ENCODE measurements at regions not wholly inside any gene's neighbourhood (a gene's known extent, or its start where the extent isn't known, plus 50 kb on each side); places are given as distances from the start of the nearest gene placed in this dataset.

DNA sequence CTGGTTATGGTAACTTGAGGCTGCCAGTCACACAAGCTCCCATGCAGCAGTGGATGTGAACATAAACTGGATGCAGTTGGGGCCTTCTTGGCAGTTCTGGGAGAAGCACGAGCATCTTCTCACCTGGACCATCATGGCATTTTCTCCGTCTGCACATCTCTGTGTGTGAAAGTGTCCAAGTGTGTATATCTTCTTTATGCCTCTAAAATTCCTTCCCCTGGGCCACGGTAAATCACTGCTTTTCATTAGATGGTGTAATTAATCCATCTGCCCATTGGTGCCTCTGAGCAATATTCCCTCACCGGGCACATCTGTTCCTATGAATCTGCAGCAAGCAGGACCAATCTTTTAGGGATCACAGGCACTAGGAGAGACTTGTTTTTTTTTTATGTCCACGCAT, 138.0 kb downstream of the MAP3K7 start:
- CTCF ChIA-PET, result no interaction called here
- Mint-ChIP-seq H3K27me3 (no peaks in the 10 kb centered on the region), H3K27ac (no peak overlapping the region), H3K4me3 (no peak overlapping the region), H3K36me3 (peaks cover 21% of the 10 kb centered on the region), H3K9me3 (ENCODE audit: low read depth) (peaks cover 3% of the 10 kb centered on the region), H3K4me1 (peaks cover 20% of the 10 kb centered on the region)
- ATAC-seq (no peak), DNase-seq (no peak)

GRCh38 chr6:90446164-90446563, 140.7 kb downstream of the MAP3K7 start:
- no peaks in the 10 kb centered on the region for H3K27me3 Mint-ChIP-seq
- no peak for ATAC-seq
- peaks cover 20% of the 10 kb centered on the region for H3K4me1 Mint-ChIP-seq
- CTCF ChIA-PET, result no interaction called here
- no peak overlapping the region for H3K27ac Mint-ChIP-seq
- H3K9me3 Mint-ChIP-seq (ENCODE audit: low read depth), result no peaks in the 10 kb centered on the region
- no peak for DNase-seq
- H3K4me3 Mint-ChIP-seq, result no peak overlapping the region
- H3K36me3 Mint-ChIP-seq, result peaks cover 16% of the 10 kb centered on the region

- CTCF ChIA-PET, result no interaction called here
- Mint-ChIP-seq H3K36me3 (peaks cover 13% of the 10 kb centered on the region), H3K9me3 (ENCODE audit: low read depth) (no peaks in the 10 kb centered on the region), H3K4me3 (no peak overlapping the region), H3K27me3 (no peaks in the 10 kb centered on the region), H3K4me1 (peaks cover 20% of the 10 kb centered on the region), H3K27ac (no peak overlapping the region)
- ATAC-seq (no peak), DNase-seq (no peak)
Measured at GRCh38 chr6:90445533-90446108, 141.3 kb downstream of the MAP3K7 start.

DNA sequence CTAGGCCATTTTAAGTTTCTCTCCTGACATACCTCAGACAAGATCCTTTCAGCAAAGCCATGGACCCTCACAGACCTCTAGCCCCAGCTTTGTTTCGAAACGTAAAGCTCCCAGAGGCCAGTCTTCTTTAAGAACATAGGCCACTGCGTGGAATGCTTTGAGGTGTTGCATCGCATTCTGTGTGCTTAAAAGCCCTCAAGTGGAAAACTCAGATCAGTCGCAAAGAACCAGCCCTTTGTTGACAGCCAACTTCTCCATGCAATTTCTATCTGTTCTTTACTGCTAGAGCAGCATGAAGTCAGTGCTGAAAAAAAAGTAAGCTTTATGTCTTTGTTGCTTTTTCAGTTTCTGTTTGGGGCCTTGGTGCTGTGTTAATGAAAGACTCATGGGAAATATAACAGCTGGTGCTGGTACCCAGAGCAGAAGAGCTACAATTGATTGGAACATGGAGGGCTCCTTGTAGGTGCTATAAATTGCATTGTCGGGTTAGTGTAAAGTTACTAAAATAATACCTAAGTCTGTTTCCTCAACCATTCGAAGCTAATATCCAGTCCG, 142.6 kb downstream of the MAP3K7 start:
- no peaks in the 10 kb centered on the region for H3K27me3 Mint-ChIP-seq
- H3K27ac Mint-ChIP-seq, result no peak overlapping the region
- ATAC-seq, result no peak
- peaks cover 11% of the 10 kb centered on the region for H3K36me3 Mint-ChIP-seq
- no peak overlapping the region for H3K4me3 Mint-ChIP-seq
- H3K4me1 Mint-ChIP-seq, result peaks cover 27% of the 10 kb centered on the region
- no peak for DNase-seq
- CTCF ChIA-PET, result interaction anchor here (0.7 to 1.7 kb wide), 7 partner anchors 9 to 35 kb away, joined by 3 to 6 read pairs (median 4); no protein-coding TSS in a partner anchor
- no peaks in the 10 kb centered on the region for H3K9me3 Mint-ChIP-seq (ENCODE audit: low read depth)

GRCh38 chr6:90442366-90442765, 144.5 kb downstream of the MAP3K7 start:
- ATAC-seq, result no peak
- H3K4me1 Mint-ChIP-seq, result peaks cover 27% of the 10 kb centered on the region
- no peaks in the 10 kb centered on the region for H3K9me3 Mint-ChIP-seq (ENCODE audit: low read depth)
- H3K36me3 Mint-ChIP-seq, result peaks cover 10% of the 10 kb centered on the region
- CTCF ChIA-PET, result interaction anchor here (0.7 to 0.8 kb wide), 2 partner anchors 14 to 49 kb away, joined by 3 to 5 read pairs; no protein-coding TSS in a partner anchor
- H3K27me3 Mint-ChIP-seq, result no peaks in the 10 kb centered on the region
- H3K27ac Mint-ChIP-seq, result no peak overlapping the region
- no peak overlapping the region for H3K4me3 Mint-ChIP-seq
- no peak for DNase-seq

GRCh38 chr6:90440586-90441283, 144.1 kb upstream of the BACH2 start:
- ATAC-seq (no peak), DNase-seq (no peak)
- Mint-ChIP-seq H3K4me3 (no peak overlapping the region), H3K36me3 (peaks cover 5% of the 10 kb centered on the region), H3K9me3 (ENCODE audit: low read depth) (peaks cover 1% of the 10 kb centered on the region), H3K27ac (no peak overlapping the region), H3K27me3 (no peaks in the 10 kb centered on the region), H3K4me1 (peaks cover 25% of the 10 kb centered on the region)
- CTCF ChIA-PET, result interaction anchor here (0.8 kb wide), 1 partner anchor 148 kb away, joined by 4 read pairs; no protein-coding TSS in a partner anchor

DNA sequence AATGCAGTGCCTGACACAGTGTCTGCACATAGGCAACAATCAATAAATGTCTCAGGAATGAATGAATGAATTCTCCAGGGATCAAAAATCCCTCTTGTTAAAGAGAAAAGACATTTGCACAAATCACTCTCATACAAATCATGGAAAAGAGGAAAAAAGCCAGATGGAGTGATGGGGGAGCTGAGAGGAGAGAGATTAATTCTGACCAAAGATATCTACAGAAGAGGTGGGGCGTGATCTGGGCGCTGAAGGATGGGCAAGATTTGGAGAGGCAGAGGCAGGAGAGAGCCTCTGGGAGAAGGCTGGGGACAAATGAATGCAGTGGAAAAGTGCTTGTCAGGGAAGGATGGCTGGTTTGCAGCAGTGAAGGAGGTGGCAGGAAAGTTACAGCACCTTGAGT, 142.9 kb upstream of the BACH2 start:
- CTCF ChIA-PET, result interaction anchor here (1.3 kb wide), 1 partner anchor 23 kb away, joined by 3 read pairs; no protein-coding TSS in a partner anchor

GRCh38 chr6:90436403-90436802, 139.8 kb upstream of the BACH2 start:
- H3K9me3 Mint-ChIP-seq (ENCODE audit: low read depth), result peaks cover 25% of the 10 kb centered on the region
- H3K4me3 Mint-ChIP-seq, result no peak overlapping the region
- H3K27me3 Mint-ChIP-seq, result no peaks in the 10 kb centered on the region
- peaks cover 13% of the 10 kb centered on the region for H3K4me1 Mint-ChIP-seq
- no peak for DNase-seq
- no peak overlapping the region for H3K27ac Mint-ChIP-seq
- no peak for ATAC-seq
- peaks cover 28% of the 10 kb centered on the region for H3K36me3 Mint-ChIP-seq
- CTCF ChIA-PET, result interaction anchor here (1.2 kb wide), 1 partner anchor 10 kb away, joined by 4 read pairs; no protein-coding TSS in a partner anchor

More for the DNA sequence above, 142.9 kb upstream of the BACH2 start:
- no peak for ATAC-seq
- DNase-seq, result no peak
- Mint-ChIP-seq H3K9me3 (ENCODE audit: low read depth) (peaks cover 2% of the 10 kb centered on the region), H3K4me3 (no peak overlapping the region), H3K27ac (no peak overlapping the region), H3K27me3 (no peaks in the 10 kb centered on the region), H3K36me3 (peaks cover 1% of the 10 kb centered on the region), H3K4me1 (peaks cover 15% of the 10 kb centered on the region)

DNA sequence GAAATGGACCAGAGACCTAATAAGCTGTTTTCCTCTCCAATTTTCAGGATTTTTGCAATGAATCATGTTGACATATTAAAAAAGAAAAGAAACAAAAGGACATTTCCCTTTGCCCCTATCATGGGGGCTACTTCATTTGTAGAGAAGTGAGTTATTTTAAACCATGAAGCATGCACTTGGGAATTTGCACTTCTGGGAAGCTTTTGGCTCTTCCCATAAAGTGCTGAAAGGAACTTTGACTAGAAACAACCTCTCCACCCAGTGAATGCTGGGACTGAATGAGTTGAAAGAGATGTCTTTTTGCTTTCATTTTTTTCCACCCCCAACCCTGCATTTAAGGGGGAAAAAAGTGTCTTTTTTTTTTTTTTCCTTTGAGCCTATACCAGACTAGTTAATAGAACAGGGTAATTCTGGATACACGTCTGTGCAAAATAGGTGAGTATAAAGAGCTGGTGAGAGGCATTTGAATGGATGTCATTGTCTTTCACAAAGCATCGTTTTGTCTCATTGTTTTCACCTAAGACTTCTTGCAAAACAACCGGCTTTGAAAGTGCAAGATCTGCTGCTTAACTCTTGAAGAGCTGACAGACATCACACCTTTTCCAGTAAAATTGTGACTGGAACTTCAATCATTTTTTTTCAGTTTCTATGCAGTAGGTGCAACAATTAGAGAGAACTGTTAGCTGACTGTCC, 138.7 kb upstream of the BACH2 start:
- DNase-seq (no peak), ATAC-seq (no peak)
- Mint-ChIP-seq H3K9me3 (ENCODE audit: low read depth) (peaks cover 27% of the 10 kb centered on the region), H3K4me3 (no peak overlapping the region), H3K36me3 (peaks cover 33% of the 10 kb centered on the region), H3K27me3 (no peaks in the 10 kb centered on the region), H3K4me1 (peaks cover 12% of the 10 kb centered on the region), H3K27ac (no peak overlapping the region)
- CTCF ChIA-PET, result interaction anchor here (1.2 to 2.0 kb wide), 3 partner anchors 9 to 44 kb away, joined by 3 to 5 read pairs (median 4); no protein-coding TSS in a partner anchor

GRCh38 chr6:90434094-90434493, 137.5 kb upstream of the BACH2 start:
- CTCF ChIA-PET, result interaction anchor here (1.1 to 2.2 kb wide), 3 partner anchors 10 to 45 kb away, joined by 4 to 7 read pairs (median 5); no protein-coding TSS in a partner anchor
- H3K36me3 Mint-ChIP-seq, result peaks cover 42% of the 10 kb centered on the region

DNA sequence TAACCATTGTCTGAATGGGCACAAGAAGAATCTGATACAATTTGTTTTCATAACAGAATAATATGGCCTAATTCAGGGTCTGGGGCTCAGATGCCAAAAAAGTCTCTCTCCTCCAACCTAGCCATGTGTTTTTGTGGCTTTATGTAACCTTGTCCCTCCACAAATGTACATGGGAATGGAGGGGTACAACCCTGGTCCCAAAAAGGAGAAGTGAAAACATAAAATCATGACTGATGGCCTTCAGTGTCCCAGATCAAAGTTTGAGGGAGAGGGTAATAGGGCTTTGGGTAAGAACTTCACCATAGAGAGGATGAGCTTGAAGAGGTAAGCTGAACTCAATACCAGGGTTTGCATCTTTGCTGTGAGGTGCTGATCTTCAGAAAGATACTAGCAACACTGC, 136.3 kb upstream of the BACH2 start:
- Mint-ChIP-seq H3K9me3 (ENCODE audit: low read depth) (peaks cover 39% of the 10 kb centered on the region), H3K36me3 (peaks cover 46% of the 10 kb centered on the region), H3K27me3 (no peaks in the 10 kb centered on the region), H3K27ac (no peak overlapping the region), H3K4me3 (no peak overlapping the region), H3K4me1 (peaks cover 4% of the 10 kb centered on the region)
- ATAC-seq (no peak), DNase-seq (no peak)
- CTCF ChIA-PET, result interaction anchor here (2.2 kb wide), 1 partner anchor 40 kb away, joined by 7 read pairs; no protein-coding TSS in a partner anchor

More at GRCh38 chr6:90434094-90434493, 137.5 kb upstream of the BACH2 start:
- DNase-seq, result no peak
- Mint-ChIP-seq H3K9me3 (ENCODE audit: low read depth) (peaks cover 37% of the 10 kb centered on the region), H3K27me3 (no peaks in the 10 kb centered on the region), H3K4me3 (no peak overlapping the region), H3K4me1 (peaks cover 4% of the 10 kb centered on the region), H3K27ac (no peak overlapping the region)
- no peak for ATAC-seq

DNA sequence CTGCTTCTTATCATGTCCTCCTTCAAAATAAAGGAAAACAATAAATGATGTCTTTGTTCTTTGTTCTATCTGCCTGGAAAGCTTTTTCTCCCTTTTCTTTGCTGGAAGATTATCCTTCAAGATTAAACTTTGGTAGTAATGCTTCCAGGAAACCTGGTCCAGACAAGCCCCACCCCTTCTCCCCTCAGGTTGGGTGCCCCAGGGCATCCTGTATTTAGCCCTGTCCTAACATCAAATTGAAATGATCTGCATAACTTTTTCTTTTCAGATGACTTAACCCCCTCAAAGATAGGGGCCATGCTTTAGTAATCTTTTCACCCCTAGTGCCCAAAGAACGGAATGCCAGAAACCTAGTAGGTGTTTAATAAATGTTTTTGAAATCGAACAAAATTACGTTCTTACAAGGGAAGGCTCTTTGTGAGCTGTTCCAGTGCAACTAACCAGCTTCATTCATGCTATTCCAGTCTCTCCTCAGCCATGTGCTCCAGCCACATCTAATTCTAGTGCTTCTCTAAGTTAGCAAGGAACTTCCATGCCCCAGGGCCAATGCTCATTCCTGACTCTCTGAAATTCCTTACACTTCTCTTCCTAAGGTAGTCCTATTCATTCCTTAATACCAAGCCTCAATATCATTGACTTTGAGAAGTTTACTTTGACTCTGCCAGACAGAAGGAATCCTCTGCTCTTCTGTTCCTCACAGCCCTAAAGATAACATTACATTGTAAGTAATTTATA, 135.6 kb upstream of the BACH2 start:
- Mint-ChIP-seq H3K36me3 (peaks cover 46% of the 10 kb centered on the region), H3K9me3 (ENCODE audit: low read depth) (peaks cover 39% of the 10 kb centered on the region), H3K4me3 (no peak overlapping the region), H3K4me1 (peaks cover 4% of the 10 kb centered on the region), H3K27ac (no peak overlapping the region), H3K27me3 (no peaks in the 10 kb centered on the region)
- DNase-seq (no peak), ATAC-seq (no peak)
- CTCF ChIA-PET, result interaction anchor here (1.0 to 2.2 kb wide), 5 partner anchors 12 to 46 kb away, joined by 3 to 8 read pairs (median 6); no protein-coding TSS in a partner anchor

Measured in activated CD8-positive, alpha-beta memory T cell treated with anti-CD3 and anti-CD28 coated beads, Interleukin-2, amount 10 ng/mL, durations not matched to agents 7 days and 5 days (primary cell).